GM21367 (cell line): ENCODE measurements at regions not wholly inside any gene's neighbourhood (a gene's known extent, or its start where the extent isn't known, plus 50 kb on each side); places are given as distances from the start of the nearest gene placed in this dataset.

Source experiments
- ATAC-seq: cut with Tn5 transposase; IDR thresholded peaks from one replicate; pipeline ENCODE4 v1.9.1; 2021; ENCODE audit not compliant: unreplicated experiment

DNA sequence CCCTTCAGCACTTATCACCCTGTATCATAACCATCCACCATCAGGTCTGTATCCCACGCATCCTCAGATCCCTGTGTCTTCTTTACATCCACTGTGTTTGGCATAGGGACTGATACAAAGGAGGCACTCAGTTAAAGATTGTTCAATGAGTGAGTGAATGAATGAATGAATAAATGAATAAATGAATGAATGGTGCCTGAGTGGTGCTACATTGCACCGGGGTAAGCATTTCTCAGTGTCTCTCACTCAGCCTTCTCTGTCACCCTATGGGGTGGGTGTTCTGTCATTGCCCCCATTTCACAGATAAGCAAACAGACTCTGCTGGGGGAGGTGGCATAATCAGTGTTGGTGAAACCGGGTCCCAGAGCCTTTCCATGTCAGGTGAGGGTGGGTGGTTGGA lies 56.6 kb upstream of the ID3 start:
- no peak for ATAC-seq

DNA sequence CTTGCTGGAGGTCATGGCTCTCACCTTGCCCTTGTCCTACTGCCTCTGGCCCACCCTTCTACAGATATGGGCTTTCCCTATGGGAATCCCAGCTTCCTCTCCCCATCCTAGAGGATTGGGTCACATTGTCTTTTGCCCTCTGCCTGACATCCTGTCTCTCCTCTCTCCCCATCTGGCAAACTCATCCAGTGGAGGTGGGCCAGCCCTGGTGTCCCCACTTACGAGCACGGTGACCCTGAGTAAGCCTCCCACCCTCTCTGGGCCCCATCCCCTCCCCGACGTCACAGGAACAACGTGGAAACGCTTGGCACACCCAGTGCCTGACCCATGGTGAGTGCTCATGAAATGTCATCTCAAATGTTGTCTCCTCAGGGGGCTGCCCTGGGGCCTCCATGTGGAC lies 56.1 kb upstream of the ID3 start:
- ATAC-seq = no peak

DNA sequence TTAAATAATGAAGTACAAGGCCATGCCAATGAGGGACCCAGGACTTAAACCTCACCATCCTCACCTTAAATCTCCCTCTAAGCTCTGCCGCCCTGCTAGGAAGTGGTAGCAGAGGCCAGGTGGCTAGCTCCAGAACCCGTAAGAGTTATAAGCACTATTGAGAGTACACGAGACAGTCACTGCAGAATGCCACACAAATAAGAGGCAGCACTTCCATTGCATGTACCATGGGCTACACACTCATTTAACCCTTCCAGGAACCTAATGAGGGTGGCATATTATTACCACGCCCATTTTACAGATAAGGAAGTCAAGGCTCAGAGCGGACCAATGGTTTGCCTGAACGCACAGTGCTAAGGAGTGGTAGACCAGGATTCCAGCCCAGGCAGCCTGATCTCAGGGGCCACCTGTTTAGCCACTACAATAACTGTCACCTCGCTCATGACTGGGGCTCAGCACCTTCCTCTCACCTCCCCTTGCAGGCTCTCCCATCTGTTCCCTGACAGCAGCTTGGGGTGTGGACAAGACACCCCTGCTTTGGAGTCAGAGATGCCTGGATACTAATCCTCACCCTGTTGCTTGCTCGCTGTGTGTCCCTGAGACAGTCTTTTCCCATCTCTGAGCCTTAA lies 54.8 kb upstream of the ID3 start:
- no peak for ATAC-seq

DNA sequence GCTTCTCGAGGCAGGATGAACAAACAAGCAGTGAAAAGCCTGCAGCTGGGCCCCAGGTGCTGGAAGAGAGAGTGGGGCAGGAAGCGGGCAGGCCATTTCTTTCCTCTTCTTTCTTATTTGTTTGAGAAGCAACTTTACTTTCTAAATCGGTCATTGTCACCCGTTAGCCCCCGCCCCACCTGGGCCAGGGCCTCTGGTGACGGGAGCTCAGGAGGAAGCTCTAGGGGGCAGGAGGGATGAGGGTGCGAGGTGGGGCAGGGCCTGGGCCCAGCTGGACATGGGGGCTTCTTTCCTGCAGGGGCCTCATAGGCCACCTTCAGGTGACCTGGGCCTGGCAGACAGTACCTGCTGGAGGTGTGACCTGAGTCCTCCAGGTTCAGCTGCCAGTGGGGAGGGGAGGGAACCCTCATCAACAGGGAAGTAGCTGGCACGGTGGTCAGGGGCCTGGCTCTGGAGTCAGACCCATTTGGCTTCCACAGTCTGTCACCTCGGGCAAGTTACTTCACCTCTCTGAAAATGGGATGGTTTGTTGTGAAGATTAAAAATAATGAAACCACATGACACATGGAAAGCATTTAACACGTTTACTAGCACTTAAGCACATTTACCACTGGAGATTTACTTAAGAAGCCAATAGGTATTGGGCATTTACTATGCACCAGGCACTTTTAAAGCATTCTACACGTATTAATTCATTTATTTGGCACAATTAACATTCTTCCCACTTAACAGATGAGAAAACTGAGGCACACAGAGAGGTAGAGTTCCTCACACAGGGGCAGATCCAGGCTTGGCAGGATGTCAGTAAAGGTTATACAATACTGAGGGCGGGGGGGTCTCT lies 54.1 kb upstream of the ID3 start:
- ATAC-seq = no peak

DNA sequence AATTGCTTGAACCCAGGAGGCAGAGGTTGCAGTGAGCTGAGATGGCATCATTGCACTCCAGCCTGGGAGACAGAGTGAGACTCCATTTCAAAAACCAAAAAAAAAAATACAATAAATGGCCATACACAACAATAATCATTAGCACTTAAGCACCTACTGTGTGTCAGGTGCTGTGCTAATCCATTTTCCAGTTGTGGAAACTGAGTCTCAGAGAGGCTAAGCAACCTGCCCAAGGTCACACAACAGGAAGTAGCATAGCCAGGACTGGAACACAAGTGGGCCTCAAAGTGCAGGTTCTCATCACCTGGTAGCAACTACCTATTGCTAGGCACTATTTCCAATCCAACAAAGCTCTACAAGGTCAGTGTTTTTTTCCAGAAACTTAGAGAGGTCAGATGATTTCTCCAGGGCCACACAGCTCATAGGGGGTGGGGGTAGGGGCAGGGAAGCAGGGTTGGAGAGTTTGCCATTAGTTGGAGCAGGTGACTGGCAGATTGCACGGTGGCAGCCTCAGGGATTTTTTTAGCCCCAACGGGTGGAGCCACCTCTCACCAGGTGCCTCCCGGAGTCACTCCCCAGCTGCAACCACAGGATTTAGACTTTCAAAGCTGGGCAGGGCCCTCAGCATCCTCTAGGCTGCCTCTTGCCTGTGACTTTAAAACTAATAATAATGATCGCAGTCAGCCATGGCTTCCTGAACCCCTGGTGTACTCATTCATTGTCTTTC lies 52.5 kb upstream of the ID3 start:
- ATAC-seq = no peak

DNA sequence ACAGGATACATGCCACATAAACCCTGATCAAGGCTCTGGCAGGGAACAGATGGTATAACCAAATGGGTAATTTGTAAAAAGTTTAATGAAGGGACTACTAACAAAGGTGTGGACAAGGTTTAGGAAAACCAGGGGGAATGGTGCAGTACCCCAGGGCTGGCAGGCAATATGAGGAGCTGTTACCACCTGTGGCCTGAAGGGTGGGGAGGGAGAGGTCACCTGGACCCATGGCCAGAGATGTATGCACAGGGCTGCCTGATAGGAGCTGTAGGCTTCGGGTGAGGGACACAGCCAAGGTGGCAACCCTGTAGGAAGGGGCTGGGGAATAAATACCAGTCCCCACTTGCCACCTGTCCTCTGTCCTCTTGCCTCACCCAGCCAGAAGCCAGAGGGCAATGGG lies 51.4 kb upstream of the ID3 start:
- ATAC-seq = no peak

DNA sequence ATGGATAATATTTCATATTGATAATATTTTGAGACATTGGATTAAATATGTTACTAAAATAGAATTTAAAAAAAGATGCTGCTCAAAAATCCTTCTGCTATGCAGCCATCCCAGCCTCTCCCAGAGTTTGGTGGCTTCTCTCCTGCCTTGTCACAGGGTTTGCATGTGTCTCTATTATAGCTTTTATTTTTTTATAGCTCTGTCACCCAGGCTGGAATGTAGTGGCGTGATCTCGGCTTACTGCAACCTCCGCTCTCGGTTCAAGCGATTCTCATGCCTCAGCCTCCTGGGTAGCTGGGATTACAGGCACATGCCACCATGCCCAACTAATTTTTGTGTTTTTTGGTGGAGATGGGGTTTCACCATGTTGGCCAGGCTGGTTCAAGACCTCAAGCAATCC lies 50.7 kb upstream of the ID3 start:
- no peak for ATAC-seq
